Panc1 (cell line): ENCODE measurements at regions not wholly inside any gene's neighbourhood (a gene's known extent, or its start where the extent isn't known, plus 50 kb on each side); places are given as distances from the start of the nearest gene placed in this dataset.

Source experiments
- ATAC-seq: fragments of 200-7000 bp; cut with Tn5 transposase; 2 replicates; pipeline ENCODE4 v1.9.1; 2020; ENCODE audit warnings: mild to moderate bottlenecking, moderate library complexity
- BruUV-seq: library from RNA; stranded (reverse); fragments of 400-500 nt; replicated peaks from 2 replicates; lab custom pipeline; 2021; lab: Mats Ljungman, UMichigan
- CTCF ChIA-PET: fragments of 300-600 bp; sonication (Branson Sonifier 250); formaldehyde crosslinking; loops from one replicate; lab custom pipeline; 2022; ENCODE audit warnings: antibody characterized with exemption; lab: Charles Lee
- POLR2A ChIA-PET: fragments of 300-600 bp; sonication (Branson Sonifier 250); formaldehyde crosslinking; loops from one replicate; lab custom pipeline; 2022; ENCODE audit warnings: antibody characterized with exemption; lab: Charles Lee
- DNase-seq: peaks from one replicate; pipeline ENCODE4 v3.0.0-alpha.2; 2010; ENCODE audit warnings: low read depth, low spot score
- H3K27ac ChIP-seq: 2 replicates; pipeline ENCODE4 v1.5.1; 2011; ENCODE audit warnings: mild to moderate bottlenecking, low read length, inconsistent platforms
- H3K27me3 ChIP-seq: fragments of 200-500 bp; sonication (Bioruptor generic); 2 replicates; pipeline ENCODE4 v1.6.0; 2014; ENCODE audit warnings: low read length, inconsistent platforms; ENCODE audit not compliant: control insufficient read depth, insufficient read depth
- H3K36me3 ChIP-seq: fragments of 200-500 bp; sonication (Bioruptor generic); 2 replicates; pipeline ENCODE4 v1.5.1; 2014; ENCODE audit warnings: inconsistent platforms, mild to moderate bottlenecking, low read length, moderate library complexity; ENCODE audit not compliant: control insufficient read depth, insufficient read depth
- H3K4me1 ChIP-seq: 2 replicates; pipeline ENCODE4 v1.5.1; 2011; ENCODE audit warnings: inconsistent platforms, mild to moderate bottlenecking, low read length, moderate library complexity; ENCODE audit not compliant: control insufficient read depth, insufficient read depth
- H3K4me3 ChIP-seq, 2 experiments: 2 replicates each; pipeline ENCODE4 v1.5.1; 2011 to 2012; ENCODE audit warnings: low read depth in 2 of 2, low read length in 2 of 2, mild to moderate bottlenecking in 2 of 2, inconsistent platforms in 1 of 2, moderate library complexity in 1 of 2
- H3K9me3 ChIP-seq: fragments of 200-500 bp; sonication (Bioruptor generic); 2 replicates; pipeline ENCODE4 v1.5.1; 2014; ENCODE audit warnings: low read depth, mild to moderate bottlenecking, inconsistent platforms, low read length, moderate library complexity; ENCODE audit not compliant: control insufficient read depth, insufficient read depth
- POLR2AphosphoS5 ChIP-seq: IDR thresholded peaks from 2 replicates; pipeline ENCODE4 v1.6.1; 2012; ENCODE audit warnings: mild to moderate bottlenecking, low read depth, low read length, moderate library complexity
- SIN3A ChIP-seq: IDR thresholded peaks from 2 replicates; pipeline ENCODE4 v1.6.1; 2012; ENCODE audit warnings: low read depth, mild to moderate bottlenecking, low read length, moderate library complexity, borderline replicate concordance; ENCODE audit not compliant: insufficient read depth
- TCF7L2 ChIP-seq: IDR thresholded peaks from 2 replicates; pipeline ENCODE4 v1.6.1; 2011; ENCODE audit warnings: mild to moderate bottlenecking, low read depth, low read length, inconsistent platforms
- in situ Hi-C: cut with HindIII; loops from 2 replicates; pipeline ENCODE4 v1.10.0; 2016; ENCODE audit warnings: low sequenced_read_pairs, low pct_unique_long_range_greater_than_20kb
- intact Hi-C: fragments of 100-400 bp; cut with micrococcal nuclease; formaldehyde crosslinking; loops from one replicate; pipeline ENCODE4 v1.10.0; 2022; ENCODE audit not compliant: unreplicated experiment
- TF ChIP-seq, protein P1 (sequence below): fragments of 450-650 bp; IDR thresholded peaks from 2 replicates; pipeline ENCODE4 v1.5.1; 2017; ENCODE audit warnings: mild to moderate bottlenecking
- TF ChIP-seq, protein P2 (sequence below), 2 experiments: IDR thresholded peaks; 2 replicates each; pipeline ENCODE4 v1.6.1; 2011 to 2012; ENCODE audit warnings: low read depth in 2 of 2, control low read depth in 1 of 2, low read length in 1 of 2, mild to moderate bottlenecking in 1 of 2, moderate library complexity in 1 of 2; ENCODE audit not compliant: insufficient read depth in 1 of 2

DNA sequence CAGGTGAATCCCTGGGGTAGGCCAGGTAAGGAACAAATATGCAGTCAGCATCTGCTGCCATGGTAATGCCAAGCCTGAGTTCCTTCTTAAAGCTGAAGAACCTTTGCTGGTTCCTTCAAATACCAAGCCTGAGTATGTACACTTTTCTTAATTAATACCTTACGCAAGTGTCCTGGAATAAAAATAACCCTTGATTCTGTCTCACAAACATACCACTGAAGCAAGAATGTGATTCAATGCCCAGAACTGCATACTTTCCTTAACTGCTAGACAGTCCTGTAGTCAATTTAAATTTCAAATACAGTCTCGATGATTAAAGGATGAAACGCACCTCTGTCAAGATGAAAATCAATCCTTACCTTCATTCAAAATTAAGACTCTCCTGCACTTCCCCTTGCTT is 634.0 kb upstream of the CHRM3 start:
- BruUV-seq, result no TSS peak
- in situ Hi-C loops, result no loop called here
- CTCF ChIA-PET, result no interaction called here
- Histone ChIP-seq H3K4me1 (no peaks in the 10 kb centered on the region), H3K27ac (no peak overlapping the region), H3K4me3 (no peak overlapping the region), H3K36me3 (no peaks in the 10 kb centered on the region), H3K27me3 (no peaks in the 10 kb centered on the region), H3K9me3 (no peaks in the 10 kb centered on the region)
- DNase-seq (no peak), ATAC-seq (no peak)
- POLR2A ChIA-PET, result no interaction called here
- TF ChIP-seq TCF7L2 (no peak), SIN3A (no peak), POLR2AphosphoS5 (no peak)
- TF ChIP-seq, protein P1, sequence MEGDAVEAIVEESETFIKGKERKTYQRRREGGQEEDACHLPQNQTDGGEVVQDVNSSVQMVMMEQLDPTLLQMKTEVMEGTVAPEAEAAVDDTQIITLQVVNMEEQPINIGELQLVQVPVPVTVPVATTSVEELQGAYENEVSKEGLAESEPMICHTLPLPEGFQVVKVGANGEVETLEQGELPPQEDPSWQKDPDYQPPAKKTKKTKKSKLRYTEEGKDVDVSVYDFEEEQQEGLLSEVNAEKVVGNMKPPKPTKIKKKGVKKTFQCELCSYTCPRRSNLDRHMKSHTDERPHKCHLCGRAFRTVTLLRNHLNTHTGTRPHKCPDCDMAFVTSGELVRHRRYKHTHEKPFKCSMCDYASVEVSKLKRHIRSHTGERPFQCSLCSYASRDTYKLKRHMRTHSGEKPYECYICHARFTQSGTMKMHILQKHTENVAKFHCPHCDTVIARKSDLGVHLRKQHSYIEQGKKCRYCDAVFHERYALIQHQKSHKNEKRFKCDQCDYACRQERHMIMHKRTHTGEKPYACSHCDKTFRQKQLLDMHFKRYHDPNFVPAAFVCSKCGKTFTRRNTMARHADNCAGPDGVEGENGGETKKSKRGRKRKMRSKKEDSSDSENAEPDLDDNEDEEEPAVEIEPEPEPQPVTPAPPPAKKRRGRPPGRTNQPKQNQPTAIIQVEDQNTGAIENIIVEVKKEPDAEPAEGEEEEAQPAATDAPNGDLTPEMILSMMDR, result no peak
- TF ChIP-seq, protein P2, sequence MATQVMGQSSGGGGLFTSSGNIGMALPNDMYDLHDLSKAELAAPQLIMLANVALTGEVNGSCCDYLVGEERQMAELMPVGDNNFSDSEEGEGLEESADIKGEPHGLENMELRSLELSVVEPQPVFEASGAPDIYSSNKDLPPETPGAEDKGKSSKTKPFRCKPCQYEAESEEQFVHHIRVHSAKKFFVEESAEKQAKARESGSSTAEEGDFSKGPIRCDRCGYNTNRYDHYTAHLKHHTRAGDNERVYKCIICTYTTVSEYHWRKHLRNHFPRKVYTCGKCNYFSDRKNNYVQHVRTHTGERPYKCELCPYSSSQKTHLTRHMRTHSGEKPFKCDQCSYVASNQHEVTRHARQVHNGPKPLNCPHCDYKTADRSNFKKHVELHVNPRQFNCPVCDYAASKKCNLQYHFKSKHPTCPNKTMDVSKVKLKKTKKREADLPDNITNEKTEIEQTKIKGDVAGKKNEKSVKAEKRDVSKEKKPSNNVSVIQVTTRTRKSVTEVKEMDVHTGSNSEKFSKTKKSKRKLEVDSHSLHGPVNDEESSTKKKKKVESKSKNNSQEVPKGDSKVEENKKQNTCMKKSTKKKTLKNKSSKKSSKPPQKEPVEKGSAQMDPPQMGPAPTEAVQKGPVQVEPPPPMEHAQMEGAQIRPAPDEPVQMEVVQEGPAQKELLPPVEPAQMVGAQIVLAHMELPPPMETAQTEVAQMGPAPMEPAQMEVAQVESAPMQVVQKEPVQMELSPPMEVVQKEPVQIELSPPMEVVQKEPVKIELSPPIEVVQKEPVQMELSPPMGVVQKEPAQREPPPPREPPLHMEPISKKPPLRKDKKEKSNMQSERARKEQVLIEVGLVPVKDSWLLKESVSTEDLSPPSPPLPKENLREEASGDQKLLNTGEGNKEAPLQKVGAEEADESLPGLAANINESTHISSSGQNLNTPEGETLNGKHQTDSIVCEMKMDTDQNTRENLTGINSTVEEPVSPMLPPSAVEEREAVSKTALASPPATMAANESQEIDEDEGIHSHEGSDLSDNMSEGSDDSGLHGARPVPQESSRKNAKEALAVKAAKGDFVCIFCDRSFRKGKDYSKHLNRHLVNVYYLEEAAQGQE (IDR thresholded peaks at IDR 0.05; ENCODE audit: insufficient read depth in 1 of 2, low read depth in 2 of 2, low read length in 1 of 2), result no peak
- intact Hi-C loops, result no loop called here

DNA sequence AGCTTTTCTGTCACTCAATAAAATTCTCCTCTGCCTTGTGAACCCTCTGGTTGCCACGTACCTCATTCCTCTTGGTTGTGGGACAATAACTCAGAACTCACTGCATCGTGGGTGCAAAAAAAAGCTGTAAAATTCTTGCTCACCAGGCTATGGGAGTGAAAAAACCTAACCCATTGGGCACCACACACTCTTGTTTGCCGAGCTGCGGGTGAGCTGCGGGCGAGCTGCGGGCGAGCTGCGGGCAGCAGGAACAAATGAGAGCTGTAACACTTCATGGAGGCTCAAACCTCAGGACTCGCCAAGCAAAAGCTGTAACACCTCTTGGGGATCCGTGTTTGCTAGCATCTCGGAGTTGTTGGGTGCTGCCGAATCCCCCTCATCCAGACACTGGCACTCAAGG is 641.3 kb upstream of the CHRM3 start:
- no TSS peak for BruUV-seq
- no peak for ATAC-seq
- ChIA-PET POLR2A (no interaction called here), CTCF (no interaction called here)
- no peak for DNase-seq
- in situ Hi-C loops, result no loop called here
- intact Hi-C loops, result no loop called here
- no peaks in the 10 kb centered on the region; the same call in 1 of the 2 replicates for H3K36me3 ChIP-seq
- TF ChIP-seq POLR2AphosphoS5 (no peak), SIN3A (no peak), TCF7L2 (no peak)
- TF ChIP-seq, protein P2 (IDR thresholded peaks at IDR 0.05; ENCODE audit: insufficient read depth in 1 of 2, low read depth in 2 of 2, low read length in 1 of 2), result no peak
- TF ChIP-seq, protein P1, result no peak
- H3K4me3 ChIP-seq, result no peak overlapping the region
- no peaks in the 10 kb centered on the region for H3K4me1 ChIP-seq
- no peak overlapping the region for H3K27ac ChIP-seq
- no peaks in the 10 kb centered on the region for H3K9me3 ChIP-seq
- no peaks in the 10 kb centered on the region for H3K27me3 ChIP-seq
